ENCODE measurements at regions not wholly inside any gene's neighbourhood (a gene's known extent, or its start where the extent isn't known, plus 50 kb on each side); places are given as distances from the start of the nearest gene placed in this dataset.

- no peak for DNase-seq
- no peak overlapping the region for H3K4me3 ChIP-seq
- H3K27ac ChIP-seq, result no peak overlapping the region
- peaks cover 0 to 29% (median 5%) of the 10 kb centered on the region in 6 donors for H3K4me1 ChIP-seq
- H3K9me3 ChIP-seq, result no peaks in the 10 kb centered on the region
- WGBS, 5 donors, result 88 to 91% (median 91%) methylated on average over 1 of the region's 1 CpG
- no peaks in the 10 kb centered on the region for H3K27me3 ChIP-seq (replicated peaks in 1 of 7)
- TF ChIP-seq CTCF (IDR thresholded peaks at IDR 0.05 in 8 of 11, conservative IDR thresholded peaks at IDR 0.05 in 3 of 11) (no peak), POLR2AphosphoS5 (IDR thresholded peaks at IDR 0.05) (no peak), POLR2A (IDR thresholded peaks at IDR 0.05) (no peak)
- intact Hi-C loops (cut with DNase I; ENCODE audit: low total_unique reads), result no loop called here
- no peaks in the 10 kb centered on the region for H3K36me3 ChIP-seq
These were observed 53.8 kb upstream of the PPP2R5A start for GRCh38 chr1:212231372-212231771.

GRCh38 chr1:212232090-212232489 is 53.1 kb upstream of the PPP2R5A start:
- no peak for DNase-seq
- Histone ChIP-seq H3K27me3 (replicated peaks in 1 of 7) (no peaks in the 10 kb centered on the region), H3K4me3 (no peak overlapping the region), H3K27ac (no peak overlapping the region), H3K36me3 (no peaks in the 10 kb centered on the region), H3K9me3 (no peaks in the 10 kb centered on the region), H3K4me1 (peaks cover 0 to 27% (median 3%) of the 10 kb centered on the region in 6 donors)
- WGBS, 5 donors, result 56 to 70% (median 62%) methylated on average over 3 of the region's 3 CpGs
- TF ChIP-seq POLR2AphosphoS5 (IDR thresholded peaks at IDR 0.05) (no peak), POLR2A (IDR thresholded peaks at IDR 0.05) (no peak)
- intact Hi-C loops (cut with DNase I; ENCODE audit: low total_unique reads), result no loop called here

DNA sequence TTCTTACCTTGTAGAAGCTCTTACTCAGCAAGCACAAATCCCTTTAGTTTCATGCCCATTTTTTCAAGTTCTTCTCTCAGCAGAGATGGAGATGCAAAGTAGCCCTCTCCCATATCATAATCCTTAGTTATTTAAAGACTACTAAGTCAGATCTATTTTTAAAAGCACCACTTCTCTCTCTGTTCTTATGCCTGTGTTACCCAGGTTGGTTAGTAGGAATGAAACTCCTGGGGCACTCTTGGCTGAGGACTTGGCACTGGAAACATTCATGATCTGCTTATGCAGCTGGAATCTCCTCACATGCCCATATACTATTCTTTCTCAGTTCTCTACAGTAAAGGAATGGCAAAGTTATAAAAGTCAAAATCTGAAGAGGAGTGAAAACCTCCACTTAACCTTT is 51.9 kb upstream of the PPP2R5A start:
- intact Hi-C loops (cut with DNase I; ENCODE audit: low total_unique reads), result no loop called here
- H3K9me3 ChIP-seq, result no peaks in the 10 kb centered on the region
- H3K36me3 ChIP-seq, result no peaks in the 10 kb centered on the region
- peaks cover 0 to 31% (median 6%) of the 10 kb centered on the region in 6 donors for H3K4me1 ChIP-seq
- H3K4me3 ChIP-seq, result no peak overlapping the region
- DNase-seq, result no peak
- H3K27ac ChIP-seq, result no peak overlapping the region
- H3K27me3 ChIP-seq (replicated peaks in 1 of 7), result no peaks in the 10 kb centered on the region
- TF ChIP-seq POLR2AphosphoS5 (IDR thresholded peaks at IDR 0.05), result no peak
- no peak for TF ChIP-seq POLR2A (IDR thresholded peaks at IDR 0.05)
- TF ChIP-seq CTCF (IDR thresholded peaks at IDR 0.05 in 8 of 11, conservative IDR thresholded peaks at IDR 0.05 in 3 of 11), result no peak

GRCh38 chr1:212234431-212235395 is 50.5 kb upstream of the PPP2R5A start:
- Histone ChIP-seq H3K27ac (peak overlapping the region in 5 of 8 donors; percentile 20 to 71 (median 45)), H3K9me3 (no peaks in the 10 kb centered on the region), H3K4me3 (no peak overlapping the region), H3K4me1 (peaks cover 0 to 43% (median 8%) of the 10 kb centered on the region in 6 donors), H3K36me3 (no peaks in the 10 kb centered on the region), H3K27me3 (replicated peaks in 1 of 7) (no peaks in the 10 kb centered on the region)
- WGBS, 5 donors, result 70 to 78% (median 71%) methylated on average over 8 of the region's 8 CpGs
- TF ChIP-seq POLR2AphosphoS5 (IDR thresholded peaks at IDR 0.05), result peak in 1 of 3 donors; percentile 10
- no peak for TF ChIP-seq POLR2A (IDR thresholded peaks at IDR 0.05)
- TF ChIP-seq CTCF (IDR thresholded peaks at IDR 0.05 in 8 of 11, conservative IDR thresholded peaks at IDR 0.05 in 3 of 11), result no peak
- no peak for DNase-seq
- intact Hi-C loops (cut with DNase I; ENCODE audit: low total_unique reads), result no loop called here
